ENCODE measurements at regions not wholly inside any gene's neighbourhood (a gene's known extent, or its start where the extent isn't known, plus 50 kb on each side); places are given as distances from the start of the nearest gene placed in this dataset.
"Not testable (repeated sequence)": the region's sequence is repeated elsewhere in the genome, so short reads cannot be mapped to it uniquely, and the experiment has no call there.

DNA sequence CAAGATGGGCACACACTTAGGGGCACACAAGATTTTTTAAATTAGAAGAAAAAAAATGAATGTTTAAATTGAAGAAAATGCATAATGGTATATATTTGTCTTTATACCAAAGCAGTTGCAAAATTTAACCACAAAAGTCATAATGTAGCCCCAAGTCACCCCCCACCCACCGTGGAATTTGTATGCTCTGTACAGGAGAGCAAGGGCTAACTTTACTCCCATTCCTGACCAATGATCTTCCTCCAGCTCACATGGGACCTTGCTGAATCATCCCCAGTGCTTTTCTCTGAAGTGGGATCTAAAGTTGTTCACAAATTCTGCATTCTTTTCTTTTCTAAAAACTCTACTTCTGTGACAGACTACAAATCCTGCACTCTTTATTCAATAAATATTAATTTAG lies 597.0 kb downstream of the UQCRFS1 start:
- H3K9me3 Mint-ChIP-seq (ENCODE audit: unreplicated experiment): peaks cover 38% of the 10 kb centered on the region
- no peak overlapping the region for H3K4me3 Mint-ChIP-seq (ENCODE audit: unreplicated experiment)
- ChIA-PET POLR2A (no interaction called here), CTCF (no interaction called here)
- intact Hi-C loops (cut with micrococcal nuclease): no loop called here
- TF ChIP-seq, protein P1, sequence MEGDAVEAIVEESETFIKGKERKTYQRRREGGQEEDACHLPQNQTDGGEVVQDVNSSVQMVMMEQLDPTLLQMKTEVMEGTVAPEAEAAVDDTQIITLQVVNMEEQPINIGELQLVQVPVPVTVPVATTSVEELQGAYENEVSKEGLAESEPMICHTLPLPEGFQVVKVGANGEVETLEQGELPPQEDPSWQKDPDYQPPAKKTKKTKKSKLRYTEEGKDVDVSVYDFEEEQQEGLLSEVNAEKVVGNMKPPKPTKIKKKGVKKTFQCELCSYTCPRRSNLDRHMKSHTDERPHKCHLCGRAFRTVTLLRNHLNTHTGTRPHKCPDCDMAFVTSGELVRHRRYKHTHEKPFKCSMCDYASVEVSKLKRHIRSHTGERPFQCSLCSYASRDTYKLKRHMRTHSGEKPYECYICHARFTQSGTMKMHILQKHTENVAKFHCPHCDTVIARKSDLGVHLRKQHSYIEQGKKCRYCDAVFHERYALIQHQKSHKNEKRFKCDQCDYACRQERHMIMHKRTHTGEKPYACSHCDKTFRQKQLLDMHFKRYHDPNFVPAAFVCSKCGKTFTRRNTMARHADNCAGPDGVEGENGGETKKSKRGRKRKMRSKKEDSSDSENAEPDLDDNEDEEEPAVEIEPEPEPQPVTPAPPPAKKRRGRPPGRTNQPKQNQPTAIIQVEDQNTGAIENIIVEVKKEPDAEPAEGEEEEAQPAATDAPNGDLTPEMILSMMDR (IDR thresholded peaks at IDR 0.05; ENCODE audit: unreplicated experiment): no peak
- no peaks in the 10 kb centered on the region for H3K27me3 Mint-ChIP-seq (ENCODE audit: insufficient read depth, unreplicated experiment)
- BruUV-seq (replicated peaks): no TSS peak
- no peaks in the 10 kb centered on the region for H3K4me1 Mint-ChIP-seq (ENCODE audit: insufficient read depth, unreplicated experiment)
- no peaks in the 10 kb centered on the region for H3K36me3 Mint-ChIP-seq (ENCODE audit: insufficient read depth, unreplicated experiment)
- no peak for DNase-seq (ENCODE audit: unreplicated experiment)
- H3K27ac Mint-ChIP-seq (ENCODE audit: low read depth, unreplicated experiment): no peak overlapping the region

DNA sequence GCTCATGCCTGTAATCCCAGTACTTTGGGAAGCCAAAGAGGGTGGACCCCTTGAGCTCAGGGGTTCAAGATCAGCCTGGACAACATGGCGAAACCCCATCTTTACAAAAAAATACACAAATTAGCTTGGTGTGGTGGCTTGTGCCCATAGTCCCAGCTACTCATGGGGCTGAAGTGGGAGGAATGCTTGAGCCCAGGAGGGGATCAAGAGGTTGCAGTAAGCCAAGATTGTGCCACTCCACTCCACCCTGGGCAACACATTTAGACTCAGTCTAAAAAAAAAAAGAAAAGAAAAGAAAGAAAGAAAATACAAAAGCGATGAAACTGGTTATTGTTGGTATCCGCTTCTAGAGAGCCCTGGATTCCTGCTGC lies 597.4 kb downstream of the UQCRFS1 start:
- TF ChIP-seq, protein P1 (IDR thresholded peaks at IDR 0.05; ENCODE audit: unreplicated experiment): no peak
- Mint-ChIP-seq H3K4me1 (ENCODE audit: insufficient read depth, unreplicated experiment) (no peaks in the 10 kb centered on the region), H3K4me3 (ENCODE audit: unreplicated experiment) (no peak overlapping the region), H3K27ac (ENCODE audit: low read depth, unreplicated experiment) (no peak overlapping the region), H3K27me3 (ENCODE audit: insufficient read depth, unreplicated experiment) (no peaks in the 10 kb centered on the region), H3K36me3 (ENCODE audit: insufficient read depth, unreplicated experiment) (no peaks in the 10 kb centered on the region), H3K9me3 (ENCODE audit: unreplicated experiment) (peaks cover 35% of the 10 kb centered on the region)
- ChIA-PET CTCF (no interaction called here), POLR2A (no interaction called here)
- DNase-seq (ENCODE audit: unreplicated experiment): no peak
- intact Hi-C loops (cut with micrococcal nuclease): no loop called here
- no TSS peak for BruUV-seq (replicated peaks)

DNA sequence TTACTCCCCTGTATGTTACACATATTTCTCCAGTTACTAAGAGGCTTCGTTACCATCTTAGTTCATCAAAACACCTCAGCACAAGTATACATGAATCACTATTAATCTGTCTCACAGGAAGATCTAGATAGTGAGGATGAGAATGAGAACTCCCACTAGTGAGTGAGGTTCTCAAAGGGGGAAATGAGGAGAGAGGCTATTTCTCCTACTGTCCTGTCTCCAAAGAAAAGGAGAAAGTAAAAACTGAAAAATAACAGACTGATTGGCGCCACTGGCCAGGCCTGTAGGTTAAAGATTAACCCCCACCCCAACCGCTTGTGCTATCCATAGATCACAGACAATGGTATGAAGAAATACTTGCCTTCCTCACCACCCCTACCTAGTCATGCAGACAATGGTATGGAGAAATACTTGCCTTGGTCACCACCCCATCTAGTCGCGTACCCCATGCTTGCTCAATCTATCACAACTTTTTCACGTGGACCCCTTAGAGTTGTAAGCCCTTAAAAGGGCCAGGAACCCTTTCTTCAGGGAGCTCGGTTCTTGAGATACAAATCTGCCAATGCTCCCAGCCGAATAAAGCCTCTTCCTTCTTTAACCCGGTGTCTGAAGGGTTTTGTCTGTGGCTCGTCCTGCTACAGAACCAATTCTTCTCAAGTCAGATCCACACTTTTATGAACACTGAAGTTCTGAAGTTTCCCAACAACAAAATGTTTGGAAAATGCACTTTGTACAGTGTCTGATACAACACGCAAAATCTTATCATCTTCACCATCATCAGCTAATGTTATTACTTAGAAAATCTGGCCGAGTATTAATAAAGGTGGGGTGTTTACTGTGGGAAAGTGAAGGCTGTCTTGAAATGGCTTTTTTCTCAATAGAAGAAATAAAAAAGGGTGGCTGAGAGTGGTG lies 598.1 kb downstream of the UQCRFS1 start:
- Mint-ChIP-seq H3K4me3 (ENCODE audit: unreplicated experiment) (no peak overlapping the region), H3K36me3 (ENCODE audit: insufficient read depth, unreplicated experiment) (no peaks in the 10 kb centered on the region), H3K4me1 (ENCODE audit: insufficient read depth, unreplicated experiment) (no peaks in the 10 kb centered on the region), H3K9me3 (ENCODE audit: unreplicated experiment) (peaks cover 29% of the 10 kb centered on the region), H3K27me3 (ENCODE audit: insufficient read depth, unreplicated experiment) (no peaks in the 10 kb centered on the region), H3K27ac (ENCODE audit: low read depth, unreplicated experiment) (no peak overlapping the region)
- CTCF ChIA-PET: no interaction called here
- TF ChIP-seq, protein P1 (IDR thresholded peaks at IDR 0.05; ENCODE audit: unreplicated experiment): no peak
- no peak for DNase-seq (ENCODE audit: unreplicated experiment)
- intact Hi-C loops (cut with micrococcal nuclease): no loop called here
- POLR2A ChIA-PET: no interaction called here
- BruUV-seq (replicated peaks): no TSS peak

DNA sequence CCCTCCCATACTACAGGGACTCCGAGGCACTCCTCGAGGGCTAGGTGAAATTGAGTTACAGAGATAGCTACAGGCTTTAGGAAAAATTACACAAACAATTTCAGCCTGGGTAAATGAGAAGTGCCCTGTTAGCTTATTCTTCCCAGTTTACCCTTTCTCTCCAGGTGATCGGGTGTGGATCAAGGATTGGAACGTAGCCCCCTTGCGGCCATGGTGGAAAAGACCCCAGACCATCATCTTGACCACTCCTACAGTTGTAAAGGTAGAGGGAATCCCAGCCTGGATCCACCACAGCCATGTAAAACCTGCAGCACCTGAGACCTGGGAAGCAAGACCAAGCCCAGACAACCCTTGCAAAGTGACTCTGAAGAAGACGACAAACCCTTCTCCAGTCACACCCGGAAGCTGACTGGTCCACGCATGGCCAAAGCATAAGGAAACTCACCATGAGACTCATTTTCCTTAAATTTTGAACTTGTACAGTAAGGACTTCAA lies 600.6 kb downstream of the UQCRFS1 start:
- H3K27me3 Mint-ChIP-seq (ENCODE audit: insufficient read depth, unreplicated experiment): no peaks in the 10 kb centered on the region
- H3K9me3 Mint-ChIP-seq (ENCODE audit: unreplicated experiment): peaks cover 20% of the 10 kb centered on the region
- TF ChIP-seq, protein P1 (IDR thresholded peaks at IDR 0.05; ENCODE audit: unreplicated experiment): no peak
- intact Hi-C loops (cut with micrococcal nuclease): no loop called here
- DNase-seq (ENCODE audit: unreplicated experiment): no peak
- ChIA-PET POLR2A (no interaction called here), CTCF (no interaction called here)
- no peaks in the 10 kb centered on the region for H3K36me3 Mint-ChIP-seq (ENCODE audit: insufficient read depth, unreplicated experiment)
- BruUV-seq (replicated peaks): no TSS peak
- H3K4me3 Mint-ChIP-seq (ENCODE audit: unreplicated experiment): no peak overlapping the region
- H3K4me1 Mint-ChIP-seq (ENCODE audit: insufficient read depth, unreplicated experiment): no peaks in the 10 kb centered on the region
- H3K27ac Mint-ChIP-seq (ENCODE audit: low read depth, unreplicated experiment): no peak overlapping the region

DNA sequence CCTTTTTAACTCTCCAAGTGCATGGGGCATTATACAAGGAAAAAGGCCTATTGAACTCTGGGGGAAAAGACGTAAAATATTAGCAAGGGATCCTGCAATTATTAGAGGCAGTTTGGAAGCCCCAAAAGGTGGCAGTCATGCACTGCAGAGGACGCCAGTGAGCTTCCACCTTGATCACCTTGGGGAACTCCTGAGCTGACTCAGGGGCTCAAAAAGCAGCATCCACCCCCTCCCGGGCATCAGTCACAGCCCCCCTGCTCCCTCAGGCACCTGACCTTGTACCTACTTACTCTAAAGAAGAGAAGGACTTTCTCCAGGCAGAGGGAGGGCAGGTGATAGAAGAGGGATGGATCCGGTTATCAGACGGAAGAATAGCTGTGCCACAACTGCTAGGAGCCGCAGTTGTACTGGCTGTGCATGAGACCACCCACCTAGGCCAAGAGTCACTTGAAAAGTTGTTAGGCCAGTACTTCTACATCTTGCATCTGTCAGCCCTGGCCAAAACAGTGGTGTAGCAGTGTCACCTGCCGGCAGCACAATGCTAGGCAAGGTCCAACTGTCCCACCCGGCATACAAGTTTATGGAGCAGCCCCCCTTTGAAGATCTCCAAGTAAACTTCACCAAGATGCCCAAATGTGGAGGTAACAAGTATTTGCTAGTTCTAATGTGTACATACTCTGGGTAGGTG lies 601.6 kb downstream of the UQCRFS1 start:
- peaks cover 21% of the 10 kb centered on the region for H3K9me3 Mint-ChIP-seq (ENCODE audit: unreplicated experiment)
- CTCF ChIA-PET: interaction anchor here (0.6 kb wide), 1 partner anchor 332 kb away, joined by 3 read pairs; no protein-coding TSS in a partner anchor
- BruUV-seq (replicated peaks); H3K27me3 Mint-ChIP-seq (ENCODE audit: insufficient read depth, unreplicated experiment); H3K4me1 Mint-ChIP-seq (ENCODE audit: insufficient read depth, unreplicated experiment); DNase-seq (ENCODE audit: unreplicated experiment); intact Hi-C loops (cut with micrococcal nuclease); H3K4me3 Mint-ChIP-seq (ENCODE audit: unreplicated experiment); H3K36me3 Mint-ChIP-seq (ENCODE audit: insufficient read depth, unreplicated experiment); H3K27ac Mint-ChIP-seq (ENCODE audit: low read depth, unreplicated experiment); POLR2A ChIA-PET: not testable (repeated sequence)
